H1 (cell line): ENCODE measurements at regions not wholly inside any gene's neighbourhood (a gene's known extent, or its start where the extent isn't known, plus 50 kb on each side); places are given as distances from the start of the nearest gene placed in this dataset.

Source experiments
- BCL11A ChIP-seq, 2 experiments: IDR thresholded peaks; one replicate each; pipeline ENCODE4 v1.6.1; 2011; ENCODE audit warnings: low read depth in 2 of 2, low read length in 2 of 2, mild to moderate bottlenecking in 2 of 2
- CHD7 ChIP-seq: fragments of 300-600 bp; sonication (generic); IDR thresholded peaks from 2 replicates; pipeline ENCODE4 v1.7.1; 2012; ENCODE audit warnings: low read length, moderate library complexity, mild to moderate bottlenecking, inconsistent platforms; ENCODE audit not compliant: insufficient replicate concordance
- CTBP2 ChIP-seq: IDR thresholded peaks from 2 replicates; pipeline ENCODE4 v1.7.0; 2011; ENCODE audit warnings: borderline replicate concordance, mild to moderate bottlenecking, moderate library complexity, mixed read lengths, low read length; ENCODE audit not compliant: insufficient read depth, insufficient read length

GRCh38 chr7:33820206-33820605 lies 85.1 kb upstream of the BMPER start (continued):
- TF ChIP-seq CHD7 (no peak), CTBP2 (no peak), BCL11A (IDR thresholded peaks at IDR 0.05; ENCODE audit: low read depth in 2 of 2, low read length in 2 of 2) (no peak)
